ENCODE measurements at regions not wholly inside any gene's neighbourhood (a gene's known extent, or its start where the extent isn't known, plus 50 kb on each side); places are given as distances from the start of the nearest gene placed in this dataset.

DNA sequence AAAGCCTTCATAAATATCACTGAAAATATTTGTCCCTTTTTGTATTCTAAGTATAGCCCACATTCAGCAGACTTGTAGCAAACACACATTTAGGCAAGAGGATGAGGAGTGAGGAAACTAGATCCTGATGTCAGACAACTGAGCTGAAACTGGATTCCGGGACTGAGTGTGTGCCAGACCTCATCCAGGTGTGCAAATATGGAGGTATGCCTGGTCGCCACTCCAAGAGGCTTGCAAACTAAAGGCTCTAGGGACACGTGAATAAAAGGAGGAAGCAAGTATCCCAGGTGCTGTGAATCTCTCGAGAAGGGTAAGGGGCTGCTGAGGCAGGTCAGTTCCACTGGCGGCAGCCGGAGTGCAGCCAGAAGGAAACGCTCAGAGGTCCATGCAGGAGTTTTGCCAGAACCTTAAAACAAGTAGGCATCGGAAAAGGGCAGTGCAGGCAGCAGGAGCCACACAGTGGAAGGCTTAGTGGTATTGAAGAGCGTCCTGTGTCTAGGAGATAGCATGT, 77.4 kb upstream of the ALDH1B1 start:
- TF ChIP-seq, protein P1, sequence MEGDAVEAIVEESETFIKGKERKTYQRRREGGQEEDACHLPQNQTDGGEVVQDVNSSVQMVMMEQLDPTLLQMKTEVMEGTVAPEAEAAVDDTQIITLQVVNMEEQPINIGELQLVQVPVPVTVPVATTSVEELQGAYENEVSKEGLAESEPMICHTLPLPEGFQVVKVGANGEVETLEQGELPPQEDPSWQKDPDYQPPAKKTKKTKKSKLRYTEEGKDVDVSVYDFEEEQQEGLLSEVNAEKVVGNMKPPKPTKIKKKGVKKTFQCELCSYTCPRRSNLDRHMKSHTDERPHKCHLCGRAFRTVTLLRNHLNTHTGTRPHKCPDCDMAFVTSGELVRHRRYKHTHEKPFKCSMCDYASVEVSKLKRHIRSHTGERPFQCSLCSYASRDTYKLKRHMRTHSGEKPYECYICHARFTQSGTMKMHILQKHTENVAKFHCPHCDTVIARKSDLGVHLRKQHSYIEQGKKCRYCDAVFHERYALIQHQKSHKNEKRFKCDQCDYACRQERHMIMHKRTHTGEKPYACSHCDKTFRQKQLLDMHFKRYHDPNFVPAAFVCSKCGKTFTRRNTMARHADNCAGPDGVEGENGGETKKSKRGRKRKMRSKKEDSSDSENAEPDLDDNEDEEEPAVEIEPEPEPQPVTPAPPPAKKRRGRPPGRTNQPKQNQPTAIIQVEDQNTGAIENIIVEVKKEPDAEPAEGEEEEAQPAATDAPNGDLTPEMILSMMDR (conservative IDR thresholded peaks at IDR 0.05; ENCODE audit: low read depth in 2 of 2), result no peak
- TF ChIP-seq EZH2 (IDR thresholded peaks at IDR 0.05; ENCODE audit: low read depth, unreplicated experiment), result no peak
- no peak for TF ChIP-seq CREB1 (CRISPR knock-in tag; IDR thresholded peaks at IDR 0.05; ENCODE audit: low read depth)
- TF ChIP-seq POLR2AphosphoS5 (IDR thresholded peaks at IDR 0.05; ENCODE audit: low read depth), result no peak

Data from GM23338 (cell line).